NB4 (cell line): ENCODE measurements at regions not wholly inside any gene's neighbourhood (a gene's known extent, or its start where the extent isn't known, plus 50 kb on each side); places are given as distances from the start of the nearest gene placed in this dataset.
"Not testable (repeated sequence)": the region's sequence is repeated elsewhere in the genome, so short reads cannot be mapped to it uniquely, and the experiment has no call there.

ENCODE experiments used
- DNase-seq: peaks from one replicate; pipeline ENCODE4 v3.0.0; 2010; ENCODE audit warnings: low read depth
- H3K4me3 ChIP-seq: one replicate; pipeline ENCODE4 v1.5.1; 2011; ENCODE audit warnings: mild to moderate bottlenecking, low read depth, low read length, moderate library complexity
- MYC ChIP-seq: IDR thresholded peaks from 2 replicates; pipeline ENCODE4 v1.6.1; 2011; ENCODE audit warnings: low read depth, low read length
- POLR2A ChIP-seq: IDR thresholded peaks from 2 replicates; pipeline ENCODE4 v1.6.1; 2011; ENCODE audit warnings: mild to moderate bottlenecking; ENCODE audit not compliant: insufficient read length; ENCODE audit errors: extremely low read depth
- TF ChIP-seq, protein P1 (sequence below): IDR thresholded peaks from 2 replicates; pipeline ENCODE4 v1.6.1; 2011; ENCODE audit warnings: low read depth, low read length
- TF ChIP-seq, protein P2 (sequence below): IDR thresholded peaks from one replicate; pipeline ENCODE4 v1.5.1; 2012; ENCODE audit warnings: low read depth, low read length

DNA sequence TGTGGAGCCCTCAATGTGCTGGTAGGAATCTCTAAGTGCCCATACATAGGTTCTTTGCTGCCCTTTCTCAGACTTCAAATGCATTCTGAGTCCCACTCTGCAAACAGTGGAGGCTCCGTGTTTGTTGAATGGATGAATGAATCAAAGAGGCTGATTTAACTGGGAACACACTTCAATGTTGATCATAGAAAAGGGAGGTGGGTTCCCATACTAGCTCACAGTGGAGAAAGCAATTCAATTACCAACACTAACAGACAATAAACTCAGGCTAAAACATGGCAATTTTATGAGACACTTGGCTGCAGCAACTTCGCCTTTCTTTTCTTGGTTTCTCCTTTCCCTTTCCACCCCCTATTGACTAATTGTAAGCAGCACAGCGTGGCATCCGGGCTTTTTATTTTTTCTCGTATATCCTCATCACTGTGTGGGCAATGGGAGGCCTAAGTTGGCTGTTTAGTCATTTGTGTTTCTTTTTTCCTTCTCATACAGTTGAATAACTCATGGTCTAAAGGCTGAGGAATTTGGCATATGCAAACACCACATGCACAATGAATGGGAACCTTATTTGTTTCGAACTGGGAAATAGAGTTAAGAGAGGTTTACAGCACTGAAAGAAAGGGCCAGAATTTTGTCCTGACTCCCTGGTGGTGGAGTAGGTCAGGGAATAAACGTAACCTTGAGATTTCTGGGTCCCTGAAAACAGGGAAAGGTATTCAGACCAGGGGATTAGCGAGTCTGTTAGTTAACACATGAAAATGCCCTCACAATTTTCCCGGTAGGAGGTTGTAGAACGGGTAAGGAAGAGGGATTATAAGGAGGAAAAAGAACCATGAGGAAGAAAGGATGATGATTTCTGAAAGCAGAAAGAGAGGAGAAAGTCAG, 858.5 kb downstream of the KCNMA1 start:
- no peak for DNase-seq
- no peak overlapping the region for H3K4me3 ChIP-seq
- TF ChIP-seq MYC (no peak), POLR2A (no peak)
- TF ChIP-seq, protein P1, sequence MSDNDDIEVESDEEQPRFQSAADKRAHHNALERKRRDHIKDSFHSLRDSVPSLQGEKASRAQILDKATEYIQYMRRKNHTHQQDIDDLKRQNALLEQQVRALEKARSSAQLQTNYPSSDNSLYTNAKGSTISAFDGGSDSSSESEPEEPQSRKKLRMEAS = no peak
- TF ChIP-seq, protein P2, sequence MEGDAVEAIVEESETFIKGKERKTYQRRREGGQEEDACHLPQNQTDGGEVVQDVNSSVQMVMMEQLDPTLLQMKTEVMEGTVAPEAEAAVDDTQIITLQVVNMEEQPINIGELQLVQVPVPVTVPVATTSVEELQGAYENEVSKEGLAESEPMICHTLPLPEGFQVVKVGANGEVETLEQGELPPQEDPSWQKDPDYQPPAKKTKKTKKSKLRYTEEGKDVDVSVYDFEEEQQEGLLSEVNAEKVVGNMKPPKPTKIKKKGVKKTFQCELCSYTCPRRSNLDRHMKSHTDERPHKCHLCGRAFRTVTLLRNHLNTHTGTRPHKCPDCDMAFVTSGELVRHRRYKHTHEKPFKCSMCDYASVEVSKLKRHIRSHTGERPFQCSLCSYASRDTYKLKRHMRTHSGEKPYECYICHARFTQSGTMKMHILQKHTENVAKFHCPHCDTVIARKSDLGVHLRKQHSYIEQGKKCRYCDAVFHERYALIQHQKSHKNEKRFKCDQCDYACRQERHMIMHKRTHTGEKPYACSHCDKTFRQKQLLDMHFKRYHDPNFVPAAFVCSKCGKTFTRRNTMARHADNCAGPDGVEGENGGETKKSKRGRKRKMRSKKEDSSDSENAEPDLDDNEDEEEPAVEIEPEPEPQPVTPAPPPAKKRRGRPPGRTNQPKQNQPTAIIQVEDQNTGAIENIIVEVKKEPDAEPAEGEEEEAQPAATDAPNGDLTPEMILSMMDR = no peak

DNA sequence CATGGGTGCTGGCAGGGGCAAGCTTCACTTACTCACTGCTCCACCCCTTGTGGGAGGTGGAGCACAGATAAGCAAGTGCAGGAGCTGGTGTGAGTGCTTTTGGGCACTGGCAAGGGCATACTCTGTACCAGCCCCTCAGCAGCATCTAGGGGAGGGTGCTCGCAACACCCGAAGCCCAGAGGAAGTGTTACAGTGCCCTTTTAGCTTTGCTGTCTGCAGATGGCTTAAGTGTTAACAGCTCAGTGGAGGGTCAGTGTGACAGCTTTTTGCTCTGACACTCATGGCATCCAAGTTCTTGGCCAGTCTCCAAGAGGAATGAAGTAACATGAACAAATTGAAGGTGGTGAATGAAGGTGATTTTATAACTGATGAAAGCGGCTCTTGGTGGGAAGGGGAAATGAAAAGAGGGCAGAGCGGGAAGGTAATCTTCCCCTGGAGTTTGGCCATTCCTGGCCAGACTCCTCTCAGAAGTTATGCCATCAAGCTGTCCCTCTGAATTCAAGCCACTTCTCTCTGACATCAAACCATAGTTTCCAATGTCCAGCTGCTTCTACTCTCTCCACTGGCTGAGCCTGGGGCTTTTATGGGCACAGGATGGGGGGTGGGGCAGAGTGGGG, 862.5 kb downstream of the KCNMA1 start:
- H3K4me3 ChIP-seq = no peak overlapping the region
- DNase-seq = no peak
- no peak for TF ChIP-seq MYC
- TF ChIP-seq POLR2A = no peak
- TF ChIP-seq, protein P2 = no peak
- TF ChIP-seq, protein P1 = no peak

DNA sequence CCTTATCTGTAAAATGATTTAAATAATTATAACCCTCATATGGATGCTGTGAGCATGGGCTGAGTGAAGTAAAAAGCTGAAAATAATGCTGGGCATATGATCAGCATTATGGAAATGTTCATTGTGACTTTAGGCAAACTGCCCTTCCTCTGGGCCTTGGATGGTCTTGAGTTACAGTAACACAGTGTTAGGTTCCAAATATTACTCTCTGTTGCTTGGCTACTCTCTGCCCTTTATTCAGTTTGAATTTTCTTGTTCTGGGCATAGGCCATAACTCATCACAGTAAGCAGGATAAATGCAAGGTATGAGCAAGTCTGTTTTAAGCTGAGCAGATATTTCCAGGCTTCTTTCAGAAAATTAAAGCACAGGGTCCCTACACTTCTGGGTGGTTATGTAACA, 868.0 kb downstream of the KCNMA1 start:
- no peak overlapping the region for H3K4me3 ChIP-seq
- TF ChIP-seq, protein P1 = no peak
- TF ChIP-seq POLR2A = no peak
- no peak for TF ChIP-seq MYC
- TF ChIP-seq, protein P2 = no peak
- no peak for DNase-seq

DNA sequence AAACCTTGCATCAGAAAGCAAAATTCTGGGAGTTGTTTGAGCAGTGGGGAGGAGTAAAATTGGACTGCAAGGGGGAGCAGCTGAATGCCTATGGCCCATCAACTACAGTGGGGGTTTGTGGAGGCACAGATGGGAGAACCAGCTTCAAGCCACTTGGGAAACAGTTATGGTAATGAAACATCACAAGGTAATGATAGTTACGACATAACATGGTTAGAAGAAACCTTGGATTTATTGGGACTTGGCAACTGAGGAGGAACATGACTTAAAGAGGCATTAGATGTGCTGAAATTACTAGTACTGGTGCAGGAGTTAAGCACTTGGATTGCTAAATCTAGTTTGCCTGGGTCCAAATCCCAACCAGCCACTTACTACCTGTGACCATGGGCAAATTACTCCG, 868.4 kb downstream of the KCNMA1 start:
- no peak for DNase-seq
- TF ChIP-seq MYC = no peak
- TF ChIP-seq, protein P1 = no peak
- TF ChIP-seq, protein P2 = no peak
- no peak for TF ChIP-seq POLR2A
- no peak overlapping the region for H3K4me3 ChIP-seq

DNA sequence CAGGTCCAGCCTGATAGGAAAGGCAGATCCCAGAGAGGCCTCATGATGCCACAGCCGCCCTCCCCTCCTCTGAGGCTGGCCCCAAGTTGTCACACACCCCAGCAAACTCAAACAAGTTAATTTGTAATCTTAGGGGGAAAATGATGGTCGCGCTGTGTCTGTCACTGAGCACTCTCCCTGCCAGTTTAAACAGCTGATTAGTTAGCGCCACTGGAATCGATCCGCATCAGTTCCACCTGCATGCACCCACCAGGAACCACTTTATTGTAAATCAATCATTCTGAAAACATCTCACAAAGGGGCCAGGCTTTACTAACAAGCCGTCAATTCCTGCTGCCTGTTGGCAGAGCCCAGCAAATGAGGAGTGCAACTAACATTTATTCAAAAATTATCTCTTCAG, 870.9 kb downstream of the KCNMA1 start:
- no peak for TF ChIP-seq MYC
- TF ChIP-seq, protein P1 = no peak
- TF ChIP-seq POLR2A = no peak
- TF ChIP-seq, protein P2 = no peak
- no peak for DNase-seq
- H3K4me3 ChIP-seq = no peak overlapping the region

DNA sequence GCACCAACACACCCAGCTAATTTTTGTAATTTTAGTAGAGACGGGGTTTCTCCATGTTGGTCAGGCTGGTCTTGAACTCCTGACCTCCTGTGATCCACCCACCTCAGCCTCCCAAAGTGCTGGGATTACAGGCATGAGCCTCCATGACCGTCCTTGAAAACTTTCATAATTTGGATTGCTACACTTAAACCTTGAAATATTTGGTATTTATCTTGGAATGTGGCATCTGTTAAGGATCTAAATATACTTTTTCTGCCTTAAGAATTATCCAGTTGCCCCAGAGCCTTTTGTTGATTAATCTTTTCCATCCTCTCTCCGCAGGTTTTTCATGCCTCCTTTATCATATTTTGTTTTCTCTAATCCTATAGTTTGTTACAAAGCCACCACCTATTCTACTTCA, 872.7 kb downstream of the KCNMA1 start:
- not testable (repeated sequence) for DNase-seq

More for the DNA sequence above, 872.7 kb downstream of the KCNMA1 start:
- not testable (repeated sequence) for H3K4me3 ChIP-seq
